Mesothelial cell of epicardium (in vitro differentiated cells): ENCODE measurements at regions not wholly inside any gene's neighbourhood (a gene's known extent, or its start where the extent isn't known, plus 50 kb on each side); places are given as distances from the start of the nearest gene placed in this dataset.

Source experiments
- DNase-seq, 2 experiments: peaks; one replicate each; pipeline ENCODE4 v3.0.0; 2021; ENCODE audit warnings: low spot score in 2 of 2; ENCODE audit not compliant: unreplicated experiment in 2 of 2
- H3K27ac Mint-ChIP-seq: 2 replicates; pipeline ENCODE4 v1.8.0; 2021; ENCODE audit warnings: mixed read lengths
- H3K27me3 Mint-ChIP-seq: 2 replicates; pipeline ENCODE4 v1.8.0; 2021; ENCODE audit warnings: low read depth, mixed read lengths
- H3K36me3 Mint-ChIP-seq: 2 replicates; pipeline ENCODE4 v1.8.0; 2021; ENCODE audit warnings: mixed read lengths
- H3K4me1 Mint-ChIP-seq: 2 replicates; pipeline ENCODE4 v1.8.0; 2021; ENCODE audit warnings: mixed read lengths
- H3K4me3 Mint-ChIP-seq: 2 replicates; pipeline ENCODE4 v1.8.0; 2021; ENCODE audit warnings: mild to moderate bottlenecking, moderate library complexity, mixed read lengths
- H3K9me3 Mint-ChIP-seq: 2 replicates; pipeline ENCODE4 v1.8.0; 2021; ENCODE audit warnings: mixed read lengths
- TF ChIP-seq, protein P1 (sequence below): fragments of 200-600 bp; sonication (generic); IDR thresholded peaks from one replicate; pipeline ENCODE4 v1.5.0; 2021; ENCODE audit warnings: antibody characterized with exemption; ENCODE audit not compliant: unreplicated experiment

DNA sequence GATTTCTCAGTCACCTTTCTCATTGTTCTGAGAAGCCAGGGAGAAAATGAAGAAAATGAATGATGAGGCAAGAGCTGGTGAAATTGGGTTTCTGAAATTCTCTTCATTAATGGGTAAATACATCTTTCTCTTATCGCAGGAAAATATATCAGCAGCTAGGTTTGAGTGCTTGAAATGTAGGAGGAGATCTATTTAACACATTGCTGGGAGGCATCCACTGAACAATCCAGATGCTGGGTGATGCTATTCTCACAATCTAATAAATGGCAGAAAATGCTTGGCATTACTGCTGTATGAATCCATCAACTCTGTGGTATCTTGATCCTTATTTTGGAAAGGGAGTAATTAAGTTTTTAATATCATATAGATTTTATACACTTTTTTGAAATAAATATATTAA lies 199.6 kb upstream of the LRP1B start:
- Mint-ChIP-seq H3K27me3 (no peaks in the 10 kb centered on the region), H3K36me3 (no peaks in the 10 kb centered on the region), H3K4me1 (no peaks in the 10 kb centered on the region), H3K27ac (no peak overlapping the region), H3K4me3 (no peak overlapping the region), H3K9me3 (peaks cover 8% of the 10 kb centered on the region)
- DNase-seq, result no peak
- TF ChIP-seq, protein P1, sequence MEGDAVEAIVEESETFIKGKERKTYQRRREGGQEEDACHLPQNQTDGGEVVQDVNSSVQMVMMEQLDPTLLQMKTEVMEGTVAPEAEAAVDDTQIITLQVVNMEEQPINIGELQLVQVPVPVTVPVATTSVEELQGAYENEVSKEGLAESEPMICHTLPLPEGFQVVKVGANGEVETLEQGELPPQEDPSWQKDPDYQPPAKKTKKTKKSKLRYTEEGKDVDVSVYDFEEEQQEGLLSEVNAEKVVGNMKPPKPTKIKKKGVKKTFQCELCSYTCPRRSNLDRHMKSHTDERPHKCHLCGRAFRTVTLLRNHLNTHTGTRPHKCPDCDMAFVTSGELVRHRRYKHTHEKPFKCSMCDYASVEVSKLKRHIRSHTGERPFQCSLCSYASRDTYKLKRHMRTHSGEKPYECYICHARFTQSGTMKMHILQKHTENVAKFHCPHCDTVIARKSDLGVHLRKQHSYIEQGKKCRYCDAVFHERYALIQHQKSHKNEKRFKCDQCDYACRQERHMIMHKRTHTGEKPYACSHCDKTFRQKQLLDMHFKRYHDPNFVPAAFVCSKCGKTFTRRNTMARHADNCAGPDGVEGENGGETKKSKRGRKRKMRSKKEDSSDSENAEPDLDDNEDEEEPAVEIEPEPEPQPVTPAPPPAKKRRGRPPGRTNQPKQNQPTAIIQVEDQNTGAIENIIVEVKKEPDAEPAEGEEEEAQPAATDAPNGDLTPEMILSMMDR, result no peak

DNA sequence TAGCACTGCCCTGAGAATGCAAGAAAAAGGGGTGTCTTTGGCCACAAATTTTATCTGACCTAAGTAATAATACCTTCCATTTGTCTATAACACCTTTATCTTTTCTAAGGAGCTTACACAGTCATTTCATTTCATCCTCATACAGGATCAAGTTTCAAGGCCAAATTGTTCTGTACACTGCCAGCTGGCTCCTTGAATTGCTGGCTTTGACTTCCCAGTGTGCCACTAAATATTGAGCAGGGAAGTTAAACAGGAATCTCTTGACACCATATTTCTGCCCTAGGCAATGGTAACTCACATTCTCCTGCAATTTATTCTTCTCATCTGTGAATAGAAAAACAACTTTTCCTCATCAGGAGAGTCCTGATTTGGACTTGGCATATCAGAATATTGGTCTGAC lies 195.1 kb upstream of the LRP1B start:
- Mint-ChIP-seq H3K4me1 (no peaks in the 10 kb centered on the region), H3K27ac (no peak overlapping the region)
- TF ChIP-seq, protein P1, result no peak

DNA sequence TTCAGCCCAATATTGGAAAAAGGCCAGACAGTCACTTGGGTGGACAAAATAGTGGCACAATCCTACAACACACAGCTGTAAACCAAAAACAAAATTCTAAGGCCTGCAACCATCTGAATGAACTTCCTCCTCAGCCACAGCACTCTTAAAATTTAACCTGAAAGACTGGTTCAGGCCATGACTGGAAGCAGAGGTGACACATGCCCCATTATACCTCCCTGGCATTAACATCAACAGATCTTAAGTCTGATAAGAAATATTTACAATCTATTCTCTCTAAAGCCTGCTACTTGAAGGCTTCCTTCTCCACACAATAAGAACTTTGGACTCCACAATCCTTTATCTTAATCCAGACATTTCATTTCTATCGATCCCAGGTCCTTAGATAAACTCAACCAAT lies 192.4 kb upstream of the LRP1B start:
- TF ChIP-seq, protein P1, result no peak
- no peaks in the 10 kb centered on the region for H3K36me3 Mint-ChIP-seq
- no peak overlapping the region for H3K27ac Mint-ChIP-seq
- peaks cover 18% of the 10 kb centered on the region for H3K9me3 Mint-ChIP-seq
- no peaks in the 10 kb centered on the region for H3K4me1 Mint-ChIP-seq
- no peaks in the 10 kb centered on the region for H3K27me3 Mint-ChIP-seq
- DNase-seq, result no peak
- no peak overlapping the region for H3K4me3 Mint-ChIP-seq

More for the DNA sequence above, 195.1 kb upstream of the LRP1B start:
- Mint-ChIP-seq H3K27me3 (no peaks in the 10 kb centered on the region), H3K4me3 (no peak overlapping the region), H3K9me3 (peaks cover 3% of the 10 kb centered on the region), H3K36me3 (no peaks in the 10 kb centered on the region)
- DNase-seq, result no peak

DNA sequence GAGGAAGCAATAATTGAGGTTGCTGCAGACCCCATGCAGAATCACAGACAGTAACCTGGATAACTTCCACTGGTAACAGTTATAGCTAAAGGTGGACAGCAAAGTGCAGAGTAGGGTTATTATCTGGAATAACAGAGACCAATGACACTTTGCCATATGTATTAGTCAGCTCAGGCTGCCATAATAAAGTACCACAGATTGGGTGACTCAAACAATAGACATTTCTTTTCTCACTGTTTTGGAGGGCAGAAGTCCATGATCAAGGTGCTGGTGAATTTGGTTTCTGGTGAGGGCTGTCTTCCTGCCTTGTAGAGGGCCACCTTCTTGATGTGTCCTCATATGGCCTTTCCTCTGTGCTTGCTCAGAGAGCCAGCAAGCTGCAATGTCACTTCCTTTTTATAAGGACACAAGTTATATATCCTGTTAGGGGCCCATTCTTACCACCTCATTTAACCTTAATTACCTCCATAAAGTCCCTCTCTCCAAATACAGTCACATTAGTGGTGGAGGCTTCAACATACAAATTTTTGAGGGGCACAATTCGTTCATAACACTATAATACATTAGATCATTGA lies 191.0 kb upstream of the LRP1B start:
- Mint-ChIP-seq H3K27me3 (no peaks in the 10 kb centered on the region), H3K27ac (no peak overlapping the region), H3K9me3 (peaks cover 18% of the 10 kb centered on the region), H3K4me1 (no peaks in the 10 kb centered on the region), H3K36me3 (no peaks in the 10 kb centered on the region), H3K4me3 (no peak overlapping the region)
- DNase-seq, result no peak
- TF ChIP-seq, protein P1, result no peak

DNA sequence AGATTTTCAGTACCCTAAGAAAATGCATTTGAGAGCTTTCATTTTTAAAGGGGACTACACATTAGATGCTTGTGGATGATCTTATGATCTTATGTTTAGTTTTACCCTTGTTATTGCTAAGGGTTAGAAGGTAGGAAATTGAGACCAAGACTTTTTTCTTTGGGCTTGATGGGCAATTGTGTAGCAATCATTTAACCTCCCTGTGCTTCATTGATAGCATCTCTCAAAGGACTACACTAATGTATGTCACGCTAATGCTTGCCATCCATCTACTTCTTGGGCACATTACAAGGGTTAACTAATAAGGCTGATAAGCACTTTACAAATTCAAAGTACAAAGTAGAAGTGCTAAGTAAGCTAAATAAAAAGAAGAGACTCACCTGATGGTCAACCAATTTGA lies 189.3 kb upstream of the LRP1B start:
- DNase-seq, result no peak
- Mint-ChIP-seq H3K27me3 (no peaks in the 10 kb centered on the region), H3K36me3 (no peaks in the 10 kb centered on the region), H3K27ac (no peak overlapping the region), H3K4me1 (no peaks in the 10 kb centered on the region), H3K9me3 (peaks cover 18% of the 10 kb centered on the region), H3K4me3 (no peak overlapping the region)
- TF ChIP-seq, protein P1, result no peak

DNA sequence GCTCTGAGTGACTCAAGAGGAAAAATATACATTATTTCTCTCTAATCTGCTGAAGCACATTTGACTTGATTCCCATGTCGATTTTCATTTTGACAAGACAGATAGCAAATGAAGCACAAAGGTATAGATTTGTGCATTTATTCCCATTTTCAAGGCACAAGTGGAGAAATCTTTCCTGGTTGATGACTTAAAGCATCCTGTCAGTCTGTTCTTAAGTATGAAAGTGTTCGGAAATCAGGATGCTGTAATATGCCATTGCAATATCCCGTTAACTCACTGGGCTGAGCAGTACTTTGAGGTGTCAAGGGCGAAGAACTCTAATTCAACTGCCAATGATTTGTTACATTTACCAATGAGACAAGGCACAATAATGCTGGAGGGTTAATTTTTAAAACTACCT lies 185.2 kb upstream of the LRP1B start:
- H3K27me3 Mint-ChIP-seq, result no peaks in the 10 kb centered on the region
- H3K4me3 Mint-ChIP-seq, result no peak overlapping the region
- TF ChIP-seq, protein P1, result no peak
- peaks cover 25% of the 10 kb centered on the region for H3K9me3 Mint-ChIP-seq
- H3K4me1 Mint-ChIP-seq, result peaks cover 3% of the 10 kb centered on the region
- DNase-seq, result no peak
- peaks cover 1% of the 10 kb centered on the region for H3K36me3 Mint-ChIP-seq
- H3K27ac Mint-ChIP-seq, result no peak overlapping the region
